HCT116 (cell line): ENCODE measurements at regions not wholly inside any gene's neighbourhood (a gene's known extent, or its start where the extent isn't known, plus 50 kb on each side); places are given as distances from the start of the nearest gene placed in this dataset.

Experiments
- ATAC-seq: fragments of 200-7000 bp; cut with Tn5 transposase; 2 replicates; pipeline ENCODE4 v1.9.1; 2020; ENCODE audit warnings: mild to moderate bottlenecking, moderate library complexity
- BruUV-seq: library from RNA; stranded (reverse); fragments of 400-500 nt; replicated peaks from 2 replicates; lab custom pipeline; 2021; lab: Mats Ljungman, UMichigan
- CTCF ChIA-PET: fragments of 300-600 bp; sonication (Branson Sonifier 250); formaldehyde crosslinking; loops from one replicate; lab custom pipeline; 2021; ENCODE audit warnings: antibody characterized with exemption; lab: Charles Lee
- POLR2A ChIA-PET: fragments of 300-600, 350-600 bp; sonication (Branson Sonifier 250); formaldehyde crosslinking; loops from one replicate; lab custom pipeline; 2021; ENCODE audit warnings: antibody characterized with exemption; lab: Charles Lee
- RAD21 ChIA-PET, 2 experiments: fragments of 300-600 bp; sonication (Branson Sonifier 250); formaldehyde crosslinking; loops; one replicate each; lab custom pipeline; 2023; ENCODE audit warnings: low total read pairs in 2 of 2; ENCODE audit not compliant: uncharacterized antibody in 2 of 2, unreplicated experiment in 2 of 2, low non-redundant PET in 1 of 2; lab: Charles Lee
- DNase-seq: peaks from one replicate; pipeline ENCODE4 v3.0.0-alpha.2; 2010; ENCODE audit warnings: low read depth, low spot score
- H2AFZ ChIP-seq: fragments of 200-600 bp; shearing (Covaris generic), sonication (generic); 2 replicates; pipeline ENCODE4 v1.6.1; 2017; ENCODE audit warnings: low read depth, mixed run types, mixed read lengths, antibody characterized with exemption, low read length; ENCODE audit not compliant: poor library complexity, severe bottlenecking
- H3K27ac ChIP-seq: 2 replicates; pipeline ENCODE4 v1.5.1; 2012; ENCODE audit warnings: low read depth, low read length
- H3K27me3 ChIP-seq: fragments of 200-600 bp; sonication (generic); 2 replicates; pipeline ENCODE4 v1.6.1; 2016; ENCODE audit warnings: mixed run types, low read length, mixed read lengths; ENCODE audit not compliant: insufficient read depth
- H3K36me3 ChIP-seq, 2 experiments: fragments of 200-500 bp in 1 of 2; fragments of 200-600 bp in 1 of 2; sonication (Bioruptor generic) in 1 of 2; sonication (generic) in 1 of 2; 2 replicates each; pipeline versions ENCODE4 v1.5.1 to v1.6.1; 2014 to 2016; ENCODE audit warnings: low read length in 2 of 2, inconsistent platforms in 1 of 2, mixed read lengths in 1 of 2, mixed run types in 1 of 2; ENCODE audit not compliant: insufficient read depth in 2 of 2, control insufficient read depth in 1 of 2
- H3K4me1 ChIP-seq, 2 experiments: fragments of 200-600 bp in 1 of 2; sonication (generic) in 1 of 2; 2 replicates each; pipeline versions ENCODE4 v1.5.1 to v1.6.1; 2012 to 2017; ENCODE audit warnings: low read length in 2 of 2, inconsistent platforms in 1 of 2, mild to moderate bottlenecking in 1 of 2, mixed read lengths in 1 of 2, mixed run types in 1 of 2, moderate library complexity in 1 of 2; ENCODE audit not compliant: insufficient read depth in 2 of 2, control insufficient read depth in 1 of 2
- H3K4me2 ChIP-seq: fragments of 200-600 bp; sonication (generic); 2 replicates; pipeline ENCODE4 v1.6.1; 2017; ENCODE audit warnings: mixed run types, low read length, mixed read lengths
- H3K4me3 ChIP-seq, 2 experiments: fragments of 200-600 bp in 1 of 2; sonication (generic) in 1 of 2; replicated peaks in 1 of 2; 2 replicates each; pipeline ENCODE4 v1.5.1; 2011 to 2016; ENCODE audit warnings: low read length in 2 of 2, control low read depth in 1 of 2, low read depth in 1 of 2, mild to moderate bottlenecking in 1 of 2, mixed read lengths in 1 of 2, mixed run types in 1 of 2
- H3K79me2 ChIP-seq: fragments of 200-600 bp; sonication (generic); 2 replicates; pipeline ENCODE4 v1.6.1; 2017; ENCODE audit warnings: mild to moderate bottlenecking, mixed run types, low read length, moderate library complexity, mixed read lengths; ENCODE audit not compliant: insufficient read depth
- H3K9ac ChIP-seq: fragments of 200-600 bp; sonication (generic); 2 replicates; pipeline ENCODE4 v1.6.1; 2016; ENCODE audit warnings: low read length, mixed read lengths
- H3K9me2 ChIP-seq: fragments of 200-600 bp; sonication (generic), shearing (Covaris generic); 2 replicates; pipeline ENCODE4 v1.6.1; 2017; ENCODE audit warnings: mixed run types, mild to moderate bottlenecking, moderate library complexity; ENCODE audit not compliant: insufficient read depth
- H3K9me3 ChIP-seq, 2 experiments: fragments of 200-500 bp in 1 of 2; fragments of 200-600 bp in 1 of 2; sonication (Bioruptor generic) in 1 of 2; sonication (generic) in 1 of 2; 2 replicates each; pipeline ENCODE4 v1.6.1; 2014 to 2017; ENCODE audit warnings: low read length in 2 of 2, mixed read lengths in 2 of 2, inconsistent platforms in 1 of 2, low read depth in 1 of 2, mild to moderate bottlenecking in 1 of 2, mixed run types in 1 of 2, moderate library complexity in 1 of 2; ENCODE audit not compliant: control insufficient read depth in 1 of 2, insufficient read depth in 1 of 2
- H4K20me1 ChIP-seq: fragments of 200-600 bp; sonication (generic), shearing (Covaris generic); 2 replicates; pipeline ENCODE4 v1.6.1; 2017; ENCODE audit warnings: mixed run types, mild to moderate bottlenecking, moderate library complexity; ENCODE audit not compliant: insufficient read depth
- CBX3 ChIP-seq: IDR thresholded peaks from 2 replicates; pipeline ENCODE4 v1.6.1; 2012; ENCODE audit warnings: low read depth
- CEBPB ChIP-seq: IDR thresholded peaks from 2 replicates; pipeline ENCODE4 v1.6.1; 2012; ENCODE audit warnings: low read depth
- FOSL1 ChIP-seq: IDR thresholded peaks from 2 replicates; pipeline ENCODE4 v1.6.1; 2012; ENCODE audit warnings: low read depth
- SIN3A ChIP-seq: IDR thresholded peaks from 2 replicates; pipeline ENCODE4 v1.6.1; 2012; ENCODE audit warnings: low read depth
- TCF7L2 ChIP-seq: IDR thresholded peaks from 2 replicates; pipeline ENCODE4 v1.7.0; 2011; ENCODE audit warnings: borderline replicate concordance, inconsistent platforms; ENCODE audit not compliant: insufficient read depth, insufficient read length; ENCODE audit errors: extremely low read depth
- intact Hi-C: fragments of 100-400 bp; cut with micrococcal nuclease; formaldehyde crosslinking; loops from 2 replicates; pipeline ENCODE4 v1.10.0; 2022
- TF ChIP-seq, protein P1 (sequence below): IDR thresholded peaks from 2 replicates; pipeline ENCODE4 v1.6.1; 2012
- TF ChIP-seq, protein P2 (sequence below): IDR thresholded peaks from 2 replicates; pipeline ENCODE4 v1.6.1; 2012; ENCODE audit warnings: low read depth

DNA sequence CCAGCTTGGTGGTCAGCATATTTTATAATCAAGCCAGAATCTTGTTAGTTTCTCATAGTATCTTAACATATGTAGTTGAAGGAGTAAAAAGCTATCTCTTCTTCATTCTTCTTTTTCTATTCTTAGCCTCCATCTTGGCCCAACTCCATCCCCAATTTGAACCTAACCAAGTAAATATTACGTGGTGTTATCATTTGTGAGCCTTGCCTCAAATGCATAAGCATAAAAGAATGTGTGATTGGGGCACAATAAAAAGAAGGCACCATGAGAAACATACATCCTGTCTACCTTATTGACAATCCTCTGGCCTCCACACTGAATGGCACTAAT is 181.4 kb upstream of the BMP4 start:
- no peak for DNase-seq
- ChIA-PET POLR2A (no interaction called here), CTCF (interaction anchor here (0.7 kb wide), 1 partner anchor 181 kb away, joined by 3 read pairs; no protein-coding TSS in a partner anchor), RAD21 (no interaction called here)
- H3K79me2 ChIP-seq, result no peaks in the 10 kb centered on the region
- H4K20me1 ChIP-seq, result no peaks in the 10 kb centered on the region
- no peak overlapping the region for H3K27ac ChIP-seq
- H3K36me3 ChIP-seq, result no peaks in the 10 kb centered on the region
- H3K9ac ChIP-seq, result no peak overlapping the region
- no peaks in the 10 kb centered on the region for H3K4me1 ChIP-seq
- H3K4me3 ChIP-seq, result no peak overlapping the region
- TF ChIP-seq, protein P1, sequence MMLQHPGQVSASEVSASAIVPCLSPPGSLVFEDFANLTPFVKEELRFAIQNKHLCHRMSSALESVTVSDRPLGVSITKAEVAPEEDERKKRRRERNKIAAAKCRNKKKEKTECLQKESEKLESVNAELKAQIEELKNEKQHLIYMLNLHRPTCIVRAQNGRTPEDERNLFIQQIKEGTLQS, result no peak
- no peak for TF ChIP-seq SIN3A
- no peak for ATAC-seq
- no peaks in the 10 kb centered on the region for H3K9me3 ChIP-seq
- no TSS peak for BruUV-seq
- no peaks in the 10 kb centered on the region for H3K27me3 ChIP-seq
- no peak overlapping the region for H2AFZ ChIP-seq
- no peak overlapping the region for H3K4me2 ChIP-seq
- intact Hi-C loops, result no loop called here
- no peaks in the 10 kb centered on the region for H3K9me2 ChIP-seq

DNA sequence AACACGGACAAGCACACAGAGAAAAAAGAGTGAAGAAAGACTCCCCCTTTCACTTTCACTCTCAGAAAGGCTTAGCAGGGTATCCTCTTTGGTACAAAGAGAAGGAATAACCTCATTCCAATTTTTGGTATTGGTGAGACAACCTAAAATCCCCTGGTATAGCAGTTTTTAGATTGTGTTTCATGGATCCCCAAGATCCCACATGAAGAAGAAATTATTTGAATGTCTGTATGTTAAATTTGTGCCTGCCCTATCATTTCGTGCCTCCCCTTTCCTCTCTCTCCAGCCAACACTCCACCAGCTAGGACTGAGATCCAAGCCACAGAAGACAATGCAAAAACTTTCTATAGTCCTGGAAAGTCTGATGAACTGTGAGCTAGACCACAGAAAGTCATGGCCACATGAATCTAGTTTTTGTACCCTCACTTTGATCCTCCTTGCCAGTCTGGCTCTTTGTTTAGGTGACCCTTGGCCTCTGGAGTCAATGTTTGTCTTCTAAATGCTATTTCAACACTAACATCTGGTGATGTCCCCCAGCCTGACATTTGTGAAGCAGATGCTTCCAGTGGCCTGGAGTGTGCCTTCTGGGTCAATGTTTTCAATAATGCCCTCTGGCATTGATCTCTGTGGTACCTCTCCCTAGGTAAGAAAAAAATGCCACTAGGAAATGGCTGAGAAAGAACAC is 181.9 kb upstream of the BMP4 start:
- no peak for DNase-seq
- H3K27ac ChIP-seq, result no peak overlapping the region
- no peaks in the 10 kb centered on the region for H3K79me2 ChIP-seq
- no peaks in the 10 kb centered on the region for H3K36me3 ChIP-seq
- no peaks in the 10 kb centered on the region for H3K27me3 ChIP-seq
- ChIA-PET CTCF (no interaction called here), POLR2A (no interaction called here), RAD21 (no interaction called here)
- intact Hi-C loops, result no loop called here
- no peaks in the 10 kb centered on the region for H3K9me2 ChIP-seq
- no peak overlapping the region for H3K4me3 ChIP-seq
- H3K4me2 ChIP-seq, result no peak overlapping the region
- TF ChIP-seq SIN3A (no peak), TCF7L2 (no peak), CBX3 (no peak), FOSL1 (no peak), CEBPB (no peak)
- TF ChIP-seq, protein P1, result no peak
- TF ChIP-seq, protein P2, sequence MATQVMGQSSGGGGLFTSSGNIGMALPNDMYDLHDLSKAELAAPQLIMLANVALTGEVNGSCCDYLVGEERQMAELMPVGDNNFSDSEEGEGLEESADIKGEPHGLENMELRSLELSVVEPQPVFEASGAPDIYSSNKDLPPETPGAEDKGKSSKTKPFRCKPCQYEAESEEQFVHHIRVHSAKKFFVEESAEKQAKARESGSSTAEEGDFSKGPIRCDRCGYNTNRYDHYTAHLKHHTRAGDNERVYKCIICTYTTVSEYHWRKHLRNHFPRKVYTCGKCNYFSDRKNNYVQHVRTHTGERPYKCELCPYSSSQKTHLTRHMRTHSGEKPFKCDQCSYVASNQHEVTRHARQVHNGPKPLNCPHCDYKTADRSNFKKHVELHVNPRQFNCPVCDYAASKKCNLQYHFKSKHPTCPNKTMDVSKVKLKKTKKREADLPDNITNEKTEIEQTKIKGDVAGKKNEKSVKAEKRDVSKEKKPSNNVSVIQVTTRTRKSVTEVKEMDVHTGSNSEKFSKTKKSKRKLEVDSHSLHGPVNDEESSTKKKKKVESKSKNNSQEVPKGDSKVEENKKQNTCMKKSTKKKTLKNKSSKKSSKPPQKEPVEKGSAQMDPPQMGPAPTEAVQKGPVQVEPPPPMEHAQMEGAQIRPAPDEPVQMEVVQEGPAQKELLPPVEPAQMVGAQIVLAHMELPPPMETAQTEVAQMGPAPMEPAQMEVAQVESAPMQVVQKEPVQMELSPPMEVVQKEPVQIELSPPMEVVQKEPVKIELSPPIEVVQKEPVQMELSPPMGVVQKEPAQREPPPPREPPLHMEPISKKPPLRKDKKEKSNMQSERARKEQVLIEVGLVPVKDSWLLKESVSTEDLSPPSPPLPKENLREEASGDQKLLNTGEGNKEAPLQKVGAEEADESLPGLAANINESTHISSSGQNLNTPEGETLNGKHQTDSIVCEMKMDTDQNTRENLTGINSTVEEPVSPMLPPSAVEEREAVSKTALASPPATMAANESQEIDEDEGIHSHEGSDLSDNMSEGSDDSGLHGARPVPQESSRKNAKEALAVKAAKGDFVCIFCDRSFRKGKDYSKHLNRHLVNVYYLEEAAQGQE, result no peak
- no TSS peak for BruUV-seq
- H3K9ac ChIP-seq, result no peak overlapping the region
- no peaks in the 10 kb centered on the region for H4K20me1 ChIP-seq
- no peak for ATAC-seq
- no peaks in the 10 kb centered on the region for H3K4me1 ChIP-seq
- H3K9me3 ChIP-seq, result no peaks in the 10 kb centered on the region
- no peak overlapping the region for H2AFZ ChIP-seq
